GM12872 (cell line): ENCODE measurements at regions not wholly inside any gene's neighbourhood (a gene's known extent, or its start where the extent isn't known, plus 50 kb on each side); places are given as distances from the start of the nearest gene placed in this dataset.

Experiments
- CTCF ChIP-seq: IDR thresholded peaks from 3 replicates; pipeline ENCODE4 v1.5.1; 2011; ENCODE audit warnings: low read depth, mild to moderate bottlenecking, low read length, moderate library complexity; ENCODE audit not compliant: insufficient read depth

DNA sequence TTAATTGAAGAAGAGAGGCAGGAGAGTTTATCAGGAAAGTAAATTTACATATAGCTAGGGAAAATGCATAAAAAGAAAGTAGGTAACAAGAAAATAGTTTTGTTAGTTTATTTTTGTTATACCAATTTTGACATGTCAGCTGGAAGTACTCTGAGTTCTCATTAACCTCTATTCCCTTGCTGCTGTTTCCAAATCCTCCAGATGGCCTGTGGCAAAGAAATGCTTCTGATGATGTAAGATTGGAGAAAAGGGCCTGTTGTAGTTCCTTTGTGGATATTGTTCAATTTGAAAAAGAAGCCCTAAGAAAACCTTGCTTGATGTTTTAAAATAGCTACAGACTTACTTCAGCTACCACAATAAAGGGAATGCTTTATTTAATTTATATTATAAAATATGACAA is 192.9 kb upstream of the SLITRK3 start:
- no peak for TF ChIP-seq CTCF

DNA sequence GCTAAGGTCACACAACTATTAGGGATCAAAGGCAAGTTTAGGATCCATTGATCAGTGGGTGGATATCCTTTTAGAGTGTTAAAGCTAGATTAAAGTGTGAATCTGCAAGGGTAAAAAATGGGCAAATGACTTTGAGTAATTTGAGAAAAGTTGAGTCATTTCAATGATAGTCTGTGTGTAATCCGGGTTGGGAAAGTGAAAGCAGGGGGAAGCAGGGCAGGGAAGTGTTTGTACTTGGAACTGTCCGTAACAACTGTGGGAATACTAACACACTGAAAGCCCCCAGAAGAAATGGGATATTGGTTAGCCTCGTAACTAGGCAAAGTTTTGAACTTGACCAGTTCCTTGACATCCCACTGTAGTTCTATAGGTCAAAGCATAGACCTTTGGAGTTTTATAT is 187.2 kb upstream of the SLITRK3 start:
- no peak for TF ChIP-seq CTCF

DNA sequence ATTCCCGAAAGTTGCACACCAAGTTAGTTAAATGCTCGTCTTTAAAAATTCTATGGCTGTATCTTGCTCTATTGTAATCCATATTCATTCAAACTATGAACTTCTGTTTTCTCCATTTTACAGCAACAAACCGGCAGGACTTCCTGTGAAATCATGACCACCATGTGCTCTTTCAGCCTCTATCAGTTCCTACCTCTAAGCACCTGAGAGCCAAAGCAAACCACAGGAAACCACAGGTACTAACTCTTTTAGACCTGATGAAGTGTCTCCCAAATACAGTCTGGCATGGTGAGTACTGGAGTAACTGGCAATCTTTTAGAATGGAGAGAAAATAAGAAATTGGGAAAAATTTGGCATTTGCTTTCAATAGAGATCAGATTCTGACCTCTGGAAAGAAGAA is 186.5 kb upstream of the SLITRK3 start:
- TF ChIP-seq CTCF = no peak

GRCh38 chr3:165378761-165379160 is 182.6 kb upstream of the SLITRK3 start:
- TF ChIP-seq CTCF = no peak

DNA sequence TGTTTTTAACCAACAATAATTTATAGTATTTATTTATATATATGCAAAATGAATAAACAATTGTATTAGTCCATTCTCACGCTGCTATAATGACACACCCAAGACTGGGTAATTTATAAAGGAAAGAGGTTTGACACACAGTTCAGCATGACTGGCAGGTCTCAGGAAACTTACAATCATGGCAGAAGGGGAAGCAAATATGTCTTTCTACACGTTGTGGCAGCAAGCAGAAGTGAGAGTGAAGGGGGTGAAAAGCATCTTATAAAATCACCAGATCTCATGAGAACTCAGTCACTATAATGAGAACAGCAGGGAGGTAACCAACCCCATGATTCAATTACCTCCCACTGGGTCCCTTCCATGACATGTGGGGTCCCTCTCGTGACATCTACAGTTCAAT is 162.8 kb upstream of the SLITRK3 start:
- no peak for TF ChIP-seq CTCF

GRCh38 chr3:165355316-165355715 is 159.1 kb upstream of the SLITRK3 start:
- no peak for TF ChIP-seq CTCF

DNA sequence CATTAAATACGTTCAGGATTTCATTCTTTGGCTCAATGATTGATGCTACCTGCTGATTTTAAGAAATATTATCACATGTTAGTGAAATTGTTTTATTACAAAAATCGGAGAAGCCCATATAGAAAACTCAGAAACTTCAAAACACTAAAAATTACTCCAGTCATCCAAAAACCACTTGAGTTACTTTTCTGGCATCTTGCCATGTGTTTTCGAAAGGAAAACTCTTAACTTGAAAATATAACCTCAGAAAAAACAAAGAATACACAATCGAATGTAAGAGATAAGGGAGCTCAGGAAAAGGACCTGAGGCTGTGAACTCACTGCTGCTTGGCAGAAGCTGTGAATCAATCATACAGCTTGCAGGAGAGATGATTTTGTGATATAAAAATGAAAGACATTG is 151.3 kb upstream of the SLITRK3 start:
- TF ChIP-seq CTCF = no peak

DNA sequence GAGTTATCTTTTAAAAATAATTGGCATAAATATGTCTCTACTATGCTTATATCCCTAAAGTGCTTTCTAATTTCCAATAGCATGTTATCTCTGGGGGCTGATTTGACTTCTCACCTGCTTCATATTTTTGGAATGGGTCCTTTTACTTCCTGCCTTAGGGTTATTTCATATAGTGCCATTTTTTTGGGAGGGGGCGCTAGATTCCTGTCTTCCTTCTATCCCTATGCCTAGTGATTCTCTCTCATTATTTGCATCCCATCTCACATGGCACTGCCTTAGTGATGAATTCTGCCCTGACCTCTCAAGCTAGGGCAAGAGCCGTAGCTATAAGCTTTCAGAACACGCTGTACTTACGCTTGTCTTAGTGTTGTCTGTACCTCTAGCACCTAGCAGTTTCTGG is 150.3 kb upstream of the SLITRK3 start:
- no peak for TF ChIP-seq CTCF
